H1 (cell line): ENCODE measurements at regions not wholly inside any gene's neighbourhood (a gene's known extent, or its start where the extent isn't known, plus 50 kb on each side); places are given as distances from the start of the nearest gene placed in this dataset.

Source experiments
- CTCF ChIA-PET: fragments of 300-600 bp; sonication (Branson Sonifier 250); formaldehyde crosslinking; loops from one replicate; lab custom pipeline; 2021; ENCODE audit not compliant: partially characterized antibody; lab: Charles Lee
- POLR2A ChIA-PET: fragments of 300-600 bp; sonication (Branson Sonifier 250); formaldehyde crosslinking; loops from one replicate; lab custom pipeline; 2021; ENCODE audit warnings: inconsistent platforms; ENCODE audit not compliant: partially characterized antibody; lab: Charles Lee
- DNase-seq, 2 experiments: peaks; one replicate each; pipeline versions ENCODE4 v3.0.0 to v3.0.0-alpha.2; 2010 to 2022; ENCODE audit warnings: low spot score in 2 of 2, low read depth in 1 of 2, mixed read lengths in 1 of 2
- FAIRE-seq: peaks from 2 replicates; lab custom pipeline; 2011; peaks lifted over from hg19 to GRCh38; lab: Jason Lieb, UNC
- H2AFZ ChIP-seq: 2 replicates; pipeline ENCODE4 v1.8.1; 2012; ENCODE audit warnings: low read length, inconsistent platforms
- H2AK5ac ChIP-seq: 2 replicates; pipeline ENCODE4 v1.6.1; 2013; ENCODE audit warnings: low read depth, low read length
- H2BK120ac ChIP-seq: replicated peaks from 2 replicates; pipeline ENCODE3; 2013; ENCODE audit warnings: low read depth, low read length, inconsistent platforms
- H2BK12ac ChIP-seq: 2 replicates; pipeline ENCODE4 v1.6.1; 2013; ENCODE audit warnings: low read depth, low read length
- H2BK15ac ChIP-seq: 2 replicates; pipeline ENCODE4 v1.6.1; 2013; ENCODE audit warnings: low read length
- H2BK20ac ChIP-seq: 2 replicates; pipeline ENCODE4 v1.6.1; 2013; ENCODE audit warnings: low read length
- H2BK5ac ChIP-seq: 2 replicates; pipeline ENCODE4 v1.6.1; 2013; ENCODE audit warnings: low read depth, low read length
- H3K14ac ChIP-seq: 2 replicates; pipeline ENCODE4 v1.6.1; 2013; ENCODE audit warnings: inconsistent platforms; ENCODE audit not compliant: insufficient read length
- H3K18ac ChIP-seq: 2 replicates; pipeline ENCODE4 v1.6.1; 2013; ENCODE audit warnings: low read length; ENCODE audit errors: extremely low read depth
- H3K23ac ChIP-seq: 2 replicates; pipeline ENCODE4 v1.6.1; 2013; ENCODE audit warnings: inconsistent platforms; ENCODE audit not compliant: insufficient read length
- H3K23me2 ChIP-seq: 2 replicates; pipeline ENCODE4 v1.6.1; 2013; ENCODE audit warnings: low read depth, low read length
- H3K27ac ChIP-seq: 2 replicates; pipeline ENCODE4 v1.6.1; 2011; ENCODE audit warnings: low read depth, low read length, inconsistent platforms
- H3K27me3 ChIP-seq, 4 experiments: replicated peaks in 1 of 4; 1 replicate in 1 of 4; 2 replicates in 3 of 4; pipeline versions ENCODE4 v1.6.1 to v1.8.1; 2011 to 2013; ENCODE audit warnings: low read length in 3 of 4, mild to moderate bottlenecking in 3 of 4, inconsistent platforms in 2 of 4, mixed read lengths in 2 of 4, moderate library complexity in 1 of 4; ENCODE audit not compliant: control insufficient read depth in 3 of 4, insufficient read depth in 3 of 4; ENCODE audit errors: extremely low read depth in 1 of 4
- H3K36me3 ChIP-seq, 4 experiments: 2 replicates each; pipeline versions ENCODE4 v1.6.1 to v1.8.1; 2011 to 2013; ENCODE audit warnings: mild to moderate bottlenecking in 4 of 4, low read length in 3 of 4, moderate library complexity in 2 of 4, control low read depth in 1 of 4, inconsistent platforms in 1 of 4; ENCODE audit not compliant: insufficient read depth in 4 of 4, control insufficient read depth in 2 of 4
- H3K4ac ChIP-seq: replicated peaks from 2 replicates; pipeline ENCODE3; 2013; ENCODE audit warnings: low read length, low read depth, mixed read lengths, inconsistent platforms; ENCODE audit not compliant: insufficient read length
- H3K4me1 ChIP-seq, 4 experiments: replicated peaks in 1 of 4; 1 replicate in 1 of 4; 2 replicates in 3 of 4; pipeline versions ENCODE4 v1.6.1 to v1.8.1; 2011 to 2013; ENCODE audit warnings: low read length in 3 of 4, inconsistent platforms in 2 of 4, mixed read lengths in 1 of 4; ENCODE audit not compliant: insufficient read depth in 4 of 4, control insufficient read depth in 3 of 4
- H3K4me2 ChIP-seq, 2 experiments: 2 replicates each; pipeline versions ENCODE4 v1.6.1 to v1.8.1; 2011 to 2013; ENCODE audit warnings: low read depth in 2 of 2, low read length in 2 of 2, control low read depth in 1 of 2, inconsistent platforms in 1 of 2, mild to moderate bottlenecking in 1 of 2; ENCODE audit not compliant: insufficient read depth in 1 of 2
- H3K4me3 ChIP-seq, 4 experiments: fragments of 200-600, 300-600 bp in 1 of 4; sonication (generic), shearing (Covaris generic), sonication (Bioruptor Twin) in 1 of 4; 2 replicates each; pipeline versions ENCODE4 v1.5.1 to v1.8.1; 2011 to 2016; ENCODE audit warnings: low read length in 4 of 4, low read depth in 3 of 4, control low read depth in 2 of 4, inconsistent platforms in 2 of 4, mild to moderate bottlenecking in 2 of 4, mixed read lengths in 1 of 4, moderate library complexity in 1 of 4; ENCODE audit not compliant: insufficient read depth in 2 of 4; ENCODE audit errors: extremely low read depth in 1 of 4
- H3K56ac ChIP-seq: replicated peaks from 2 replicates; pipeline ENCODE3; 2013; ENCODE audit warnings: low read depth, mild to moderate bottlenecking, mixed read lengths, low read length, inconsistent platforms; ENCODE audit not compliant: insufficient read length
- H3K79me1 ChIP-seq: 2 replicates; pipeline ENCODE4 v1.6.1; 2013; ENCODE audit warnings: low read depth, low read length, control low read depth
- H3K79me2 ChIP-seq, 2 experiments: 2 replicates each; pipeline versions ENCODE4 v1.6.1 to v1.8.1; 2012 to 2013; ENCODE audit warnings: low read length in 2 of 2, mild to moderate bottlenecking in 2 of 2, inconsistent platforms in 1 of 2; ENCODE audit not compliant: insufficient read depth in 2 of 2, control insufficient read depth in 1 of 2
- H3K9ac ChIP-seq, 4 experiments: replicated peaks in 1 of 4; 1 replicate in 1 of 4; 2 replicates in 3 of 4; pipeline versions ENCODE4 v1.6.1 to v1.8.1; 2011 to 2013; ENCODE audit warnings: low read depth in 3 of 4, low read length in 3 of 4, control low read depth in 2 of 4, mild to moderate bottlenecking in 2 of 4, moderate library complexity in 2 of 4, inconsistent platforms in 1 of 4; ENCODE audit errors: extremely low read depth in 1 of 4
- H3K9me3 ChIP-seq, 2 experiments: 2 replicates each; pipeline versions ENCODE4 v1.6.1 to v1.8.1; 2012 to 2013; ENCODE audit warnings: mild to moderate bottlenecking in 2 of 2, moderate library complexity in 2 of 2, control low read depth in 1 of 2, inconsistent platforms in 1 of 2, low read depth in 1 of 2, low read length in 1 of 2, mixed read lengths in 1 of 2; ENCODE audit not compliant: insufficient read depth in 2 of 2
- H4K20me1 ChIP-seq, 2 experiments: replicated peaks in 1 of 2; 2 replicates each; pipeline versions ENCODE3 to v1.8.1; 2011 to 2013; ENCODE audit warnings: inconsistent platforms in 2 of 2, low read length in 2 of 2, mild to moderate bottlenecking in 1 of 2; ENCODE audit not compliant: insufficient read depth in 2 of 2, control insufficient read depth in 1 of 2
- H4K5ac ChIP-seq: 2 replicates; pipeline ENCODE4 v1.6.1; 2013; ENCODE audit warnings: low read length, low read depth, mixed read lengths, inconsistent platforms; ENCODE audit not compliant: insufficient read length
- H4K8ac ChIP-seq: 2 replicates; pipeline ENCODE4 v1.8.0; 2013; ENCODE audit warnings: mild to moderate bottlenecking, moderate library complexity, low read length, inconsistent platforms; ENCODE audit not compliant: insufficient read depth; ENCODE audit errors: extremely low read depth
- H4K91ac ChIP-seq: replicated peaks from 2 replicates; pipeline ENCODE3; 2013; ENCODE audit warnings: low read length, mixed read lengths, inconsistent platforms; ENCODE audit not compliant: insufficient read length
- BRCA1 ChIP-seq: IDR thresholded peaks from 2 replicates; pipeline ENCODE4 v1.6.1; 2012; ENCODE audit warnings: low read depth, low read length, improper control_type of control experiment
- HDAC6 ChIP-seq: IDR thresholded peaks from one replicate; pipeline ENCODE4 v1.7.1; 2012; ENCODE audit warnings: low read depth, mild to moderate bottlenecking, inconsistent platforms, low read length, moderate library complexity
- NANOG ChIP-seq: IDR thresholded peaks from 2 replicates; pipeline ENCODE4 v1.6.1; 2011; ENCODE audit warnings: low read length, low read depth, mild to moderate bottlenecking, inconsistent platforms; ENCODE audit not compliant: insufficient read depth, poor library complexity, severe bottlenecking
- POLR2AphosphoS5 ChIP-seq: IDR thresholded peaks from 2 replicates; pipeline ENCODE4 v1.6.1; 2011; ENCODE audit warnings: low read depth, low read length
- RNF2 ChIP-seq: fragments of 200-900, 300-1000 bp; sonication (generic); IDR thresholded peaks from 2 replicates; pipeline ENCODE4 v1.7.1; 2016; ENCODE audit warnings: borderline replicate concordance, low read depth, mild to moderate bottlenecking, antibody characterized with exemption, low read length; ENCODE audit not compliant: poor library complexity, severe bottlenecking; ENCODE audit errors: missing control alignments
- RXRA ChIP-seq: IDR thresholded peaks from 2 replicates; pipeline ENCODE4 v1.6.1; 2011; ENCODE audit warnings: low read depth, mild to moderate bottlenecking, low read length, moderate library complexity; ENCODE audit not compliant: insufficient read depth
- SAP30 ChIP-seq: fragments of 300-600 bp; sonication (generic); IDR thresholded peaks from 2 replicates; pipeline ENCODE4 v1.7.1; 2012; ENCODE audit warnings: low read length, moderate library complexity, mild to moderate bottlenecking, inconsistent platforms; ENCODE audit not compliant: insufficient read depth, insufficient replicate concordance
- SIN3A ChIP-seq, 2 experiments: IDR thresholded peaks in 1 of 2; conservative IDR thresholded peaks in 1 of 2; 2 replicates each; pipeline ENCODE4 v1.6.1; 2011 to 2012; ENCODE audit warnings: low read length in 2 of 2, improper control_type of control experiment in 1 of 2, low read depth in 1 of 2, mild to moderate bottlenecking in 1 of 2
- SIRT6 ChIP-seq: IDR thresholded peaks from one replicate; pipeline ENCODE4 v1.7.1; 2012; ENCODE audit warnings: low read length, inconsistent platforms
- SIX5 ChIP-seq: IDR thresholded peaks from 2 replicates; pipeline ENCODE4 v1.6.1; 2011; ENCODE audit warnings: mild to moderate bottlenecking, low read depth, low read length
- SP1 ChIP-seq: IDR thresholded peaks from 2 replicates; pipeline ENCODE4 v1.6.1; 2011; ENCODE audit warnings: low read depth, low read length
- TAF7 ChIP-seq: optimal IDR thresholded peaks from 2 replicates; pipeline ENCODE3; 2011; ENCODE audit warnings: low read depth, mild to moderate bottlenecking, inconsistent platforms, low read length, moderate library complexity, borderline replicate concordance
- ZNF274 ChIP-seq: IDR thresholded peaks from 2 replicates; pipeline ENCODE4 v1.7.0; 2012; ENCODE audit warnings: low read length, borderline replicate concordance; ENCODE audit errors: extremely low read depth
- WGBS, 2 experiments: shearing (Covaris generic) in 1 of 2; methylation state at CpG; one replicate each; pipeline versions ENCODE4 v1.1.6 to v1.1.7; 2013 to 2015; ENCODE audit warnings: low lambda C conversion rate in 2 of 2, mixed read lengths in 2 of 2, inconsistent platforms in 1 of 2, low coverage in 1 of 2, missing lambda C conversion rate in 1 of 2; ENCODE audit not compliant: insufficient replicate concordance in 2 of 2, insufficient coverage in 1 of 2, insufficient read length in 1 of 2; ENCODE audit errors: extremely low coverage in 1 of 2, missing lambda C conversion rate in 1 of 2; 5-methylcytosine and 5-hydroxymethylcytosine counted together

GRCh38 chr14:34344318-34344717, 117.7 kb downstream of the SPTSSA start:
- Histone ChIP-seq H3K27ac (no peak overlapping the region), H3K14ac (no peak overlapping the region), H3K4me3 (no peak overlapping the region), H2BK20ac (no peak overlapping the region), H2BK12ac (no peak overlapping the region), H3K23ac (no peak overlapping the region), H2AK5ac (no peak overlapping the region), H3K4me2 (no peak overlapping the region), H4K8ac (no peak overlapping the region), H2AFZ (no peak overlapping the region), H2BK15ac (no peak overlapping the region), H3K56ac (no peak overlapping the region), H3K79me1 (no peaks in the 10 kb centered on the region), H3K27me3 (no peaks in the 10 kb centered on the region), H4K20me1 (no peaks in the 10 kb centered on the region), H2BK120ac (no peak overlapping the region), H3K4me1 (no peaks in the 10 kb centered on the region), H3K79me2 (no peaks in the 10 kb centered on the region), H3K9me3 (peaks cover 8 to 18% of the 10 kb centered on the region in 2 experiments; a peak in 3 of 4 replicates), H2BK5ac (no peak overlapping the region), H3K23me2 (no peaks in the 10 kb centered on the region), H3K9ac (no peak overlapping the region), H3K36me3 (peaks cover 0 to 5% (median 0%) of the 10 kb centered on the region in 4 experiments; a peak in 1 of 8 replicates), H4K91ac (no peak overlapping the region), H4K5ac (no peak overlapping the region), H3K18ac (no peak overlapping the region), H3K4ac (no peak overlapping the region)
- 93% methylated on average over 5 of the region's 5 CpGs; no CpG with 5 or more reads in 1 of the 2 experiments for WGBS, 2 experiments
- FAIRE-seq (no peak), DNase-seq (no peak)
- CTCF ChIA-PET, result interaction anchor here (1.3 to 3.3 kb wide), 3 partner anchors 13 to 103 kb away, joined by 3 to 12 read pairs (median 5); no protein-coding TSS in a partner anchor
- POLR2A ChIA-PET, result no interaction called here
- TF ChIP-seq SIRT6 (no peak), SAP30 (no peak), RXRA (no peak), HDAC6 (no peak), NANOG (no peak), TAF7 (no peak), RNF2 (no peak), POLR2AphosphoS5 (no peak), SIN3A (conservative IDR thresholded peaks at IDR 0.05 in 1 of 2, IDR thresholded peaks at IDR 0.05 in 1 of 2; ENCODE audit: low read depth in 1 of 2, low read length in 2 of 2) (no peak), SIX5 (no peak), SP1 (no peak), BRCA1 (no peak), ZNF274 (no peak)
